Activated T-cell treated with anti-CD3 and anti-CD28 coated beads, Interleukin-2, amount 50 U/mL, for 72 hours (primary cell): ENCODE measurements at regions not wholly inside any gene's neighbourhood (a gene's known extent, or its start where the extent isn't known, plus 50 kb on each side); places are given as distances from the start of the nearest gene placed in this dataset.

ENCODE experiments used
- ATAC-seq, 2 donors: fragments of 150-1000 bp; cut with Tn5 transposase; replicated peaks in 1 of 2; 2 replicates each; pipeline ENCODE4 v1.10.0; 2021; ENCODE audit warnings: moderate library complexity in 2 of 2, mild to moderate bottlenecking in 1 of 2
- DNase-seq, 2 donors: peaks; one replicate each; pipeline ENCODE4 v3.0.0; 2021 to 2022; ENCODE audit warnings: mixed read lengths in 1 of 2
- H3K27ac Mint-ChIP-seq: one replicate; pipeline ENCODE4 v1.8.0; 2022; ENCODE audit warnings: mild to moderate bottlenecking, moderate library complexity, mixed read lengths
- H3K27me3 Mint-ChIP-seq: one replicate; pipeline ENCODE4 v1.8.0; 2022; ENCODE audit warnings: low read depth, mixed read lengths
- H3K36me3 Mint-ChIP-seq, 2 donors: one replicate each; pipeline ENCODE4 v1.8.0; 2022; ENCODE audit warnings: mixed read lengths in 2 of 2, mild to moderate bottlenecking in 1 of 2; ENCODE audit not compliant: insufficient read depth in 2 of 2
- H3K4me1 Mint-ChIP-seq: one replicate; pipeline ENCODE4 v1.8.0; 2022; ENCODE audit warnings: low read depth, mixed read lengths
- H3K4me3 Mint-ChIP-seq, 2 donors: one replicate each; pipeline ENCODE4 v1.8.0; 2022; ENCODE audit warnings: mild to moderate bottlenecking in 2 of 2, mixed read lengths in 2 of 2, moderate library complexity in 2 of 2
- H3K9me3 Mint-ChIP-seq, 2 donors: one replicate each; pipeline ENCODE4 v1.8.0; 2022; ENCODE audit warnings: mixed read lengths in 2 of 2

GRCh38 chr4:146033149-146033548 is 94.5 kb upstream of the ZNF827 start:
- H3K36me3 Mint-ChIP-seq = no peaks in the 10 kb centered on the region
- H3K4me3 Mint-ChIP-seq = no peak overlapping the region
- H3K27me3 Mint-ChIP-seq = peaks cover 16% of the 10 kb centered on the region
- H3K4me1 Mint-ChIP-seq = peaks cover 13% of the 10 kb centered on the region
- no peak overlapping the region for H3K27ac Mint-ChIP-seq
- H3K9me3 Mint-ChIP-seq = no peaks in the 10 kb centered on the region
- DNase-seq (no peak), ATAC-seq (no peak)

- DNase-seq = no peak
- H3K4me1 Mint-ChIP-seq = peaks cover 13% of the 10 kb centered on the region
- H3K4me3 Mint-ChIP-seq = no peak overlapping the region
- H3K27ac Mint-ChIP-seq = no peak overlapping the region
- ATAC-seq = no peak
- peaks cover 19% of the 10 kb centered on the region for H3K27me3 Mint-ChIP-seq
- no peaks in the 10 kb centered on the region for H3K9me3 Mint-ChIP-seq
- no peaks in the 10 kb centered on the region for H3K36me3 Mint-ChIP-seq
Measured at GRCh38 chr4:146032234-146032860, 93.7 kb upstream of the ZNF827 start.

GRCh38 chr4:146029939-146030710 is 91.5 kb upstream of the ZNF827 start:
- Mint-ChIP-seq H3K36me3 (no peaks in the 10 kb centered on the region), H3K4me1 (peaks cover 13% of the 10 kb centered on the region), H3K27me3 (peaks cover 35% of the 10 kb centered on the region), H3K4me3 (peak overlapping the region in 1 of 2 donors; percentile 23), H3K9me3 (no peaks in the 10 kb centered on the region), H3K27ac (no peak overlapping the region)
- ATAC-seq (peak; percentile 54 to 58), DNase-seq (peak; percentile 6 to 10)

- no peak overlapping the region for H3K4me3 Mint-ChIP-seq
- H3K27ac Mint-ChIP-seq = no peak overlapping the region
- H3K36me3 Mint-ChIP-seq = no peaks in the 10 kb centered on the region
- DNase-seq (no peak), ATAC-seq (peak in 1 of 2 donors; percentile 25)
- H3K4me1 Mint-ChIP-seq = peaks cover 13% of the 10 kb centered on the region
- H3K27me3 Mint-ChIP-seq = peaks cover 30% of the 10 kb centered on the region
- H3K9me3 Mint-ChIP-seq = no peaks in the 10 kb centered on the region
Measured at GRCh38 chr4:146029147-146029546, 90.5 kb upstream of the ZNF827 start.

GRCh38 chr4:146027761-146028160 is 89.1 kb upstream of the ZNF827 start:
- Mint-ChIP-seq H3K4me3 (no peak overlapping the region), H3K36me3 (no peaks in the 10 kb centered on the region), H3K9me3 (no peaks in the 10 kb centered on the region), H3K27me3 (peaks cover 29% of the 10 kb centered on the region), H3K4me1 (peaks cover 19% of the 10 kb centered on the region), H3K27ac (no peak overlapping the region)
- DNase-seq = no peak
- ATAC-seq = no peak

- H3K4me3 Mint-ChIP-seq = no peak overlapping the region
- H3K27me3 Mint-ChIP-seq = peaks cover 37% of the 10 kb centered on the region
- no peak for ATAC-seq
- H3K36me3 Mint-ChIP-seq = no peaks in the 10 kb centered on the region
- DNase-seq = no peak
- H3K27ac Mint-ChIP-seq = no peak overlapping the region
- no peaks in the 10 kb centered on the region for H3K9me3 Mint-ChIP-seq
- H3K4me1 Mint-ChIP-seq = peaks cover 6% of the 10 kb centered on the region
Measured at GRCh38 chr4:146023334-146023967, 84.8 kb upstream of the ZNF827 start.

- Mint-ChIP-seq H3K9me3 (peaks cover 0 to 3% of the 10 kb centered on the region in 2 donors), H3K36me3 (no peaks in the 10 kb centered on the region), H3K27ac (no peak overlapping the region), H3K4me3 (no peak overlapping the region), H3K4me1 (peaks cover 6% of the 10 kb centered on the region), H3K27me3 (peaks cover 36% of the 10 kb centered on the region)
- ATAC-seq (no peak), DNase-seq (no peak)
Measured at GRCh38 chr4:146022541-146022940, 83.9 kb upstream of the ZNF827 start.

- H3K4me1 Mint-ChIP-seq = no peaks in the 10 kb centered on the region
- H3K9me3 Mint-ChIP-seq = peaks cover 0 to 3% of the 10 kb centered on the region in 2 donors
- DNase-seq (no peak), ATAC-seq (no peak)
- H3K27ac Mint-ChIP-seq = no peak overlapping the region
- no peak overlapping the region for H3K4me3 Mint-ChIP-seq
- H3K27me3 Mint-ChIP-seq = peaks cover 9% of the 10 kb centered on the region
- H3K36me3 Mint-ChIP-seq = no peaks in the 10 kb centered on the region
Measured at GRCh38 chr4:146018247-146018646, 79.6 kb upstream of the ZNF827 start.

GRCh38 chr4:146004730-146005129 is 66.1 kb upstream of the ZNF827 start:
- H3K36me3 Mint-ChIP-seq = peaks cover 4 to 8% of the 10 kb centered on the region in 2 donors
- H3K27me3 Mint-ChIP-seq = peaks cover 26% of the 10 kb centered on the region
- DNase-seq = no peak
- H3K4me3 Mint-ChIP-seq = no peak overlapping the region
- H3K9me3 Mint-ChIP-seq = peaks cover 7 to 10% of the 10 kb centered on the region in 2 donors
- H3K27ac Mint-ChIP-seq = no peak overlapping the region
- ATAC-seq = no peak
- H3K4me1 Mint-ChIP-seq = no peaks in the 10 kb centered on the region

- Mint-ChIP-seq H3K4me1 (no peaks in the 10 kb centered on the region), H3K4me3 (no peak overlapping the region), H3K27me3 (peaks cover 7% of the 10 kb centered on the region), H3K36me3 (no peaks in the 10 kb centered on the region), H3K9me3 (no peaks in the 10 kb centered on the region), H3K27ac (no peak overlapping the region)
- DNase-seq (no peak), ATAC-seq (no peak)
Measured at GRCh38 chr4:145988628-145989027, 50.0 kb upstream of the ZNF827 start.
